Caco-2 (cell line): ENCODE measurements at regions not wholly inside any gene's neighbourhood (a gene's known extent, or its start where the extent isn't known, plus 50 kb on each side); places are given as distances from the start of the nearest gene placed in this dataset.

Experiments
- BruUV-seq: library from RNA; stranded (reverse); fragments of 400-500 nt; replicated peaks from 2 replicates; lab custom pipeline; 2021; lab: Mats Ljungman, UMichigan
- CTCF ChIA-PET: fragments of 300-600 bp; sonication (Branson Sonifier 250); formaldehyde crosslinking; loops from one replicate; lab custom pipeline; 2022; ENCODE audit warnings: antibody characterized with exemption; lab: Charles Lee
- POLR2A ChIA-PET: fragments of 300-600 bp; sonication (Branson Sonifier 250); formaldehyde crosslinking; loops from one replicate; lab custom pipeline; 2022; ENCODE audit warnings: antibody characterized with exemption; lab: Charles Lee
- DNase-seq, 2 experiments: peaks; one replicate each; pipeline versions ENCODE4 v3.0.0 to v3.0.0-alpha.2; 2020 to 2022
- H3K27me3 ChIP-seq: replicated peaks from 2 replicates; pipeline ENCODE4 v1.6.0; 2011; ENCODE audit warnings: low read length; ENCODE audit not compliant: control insufficient read depth, insufficient read depth
- H3K36me3 ChIP-seq: 2 replicates; pipeline ENCODE4 v1.5.1; 2011; ENCODE audit warnings: low read length; ENCODE audit not compliant: control insufficient read depth, insufficient read depth
- H3K4me1 ChIP-seq: fragments of 250-450 bp; sonication (Bioruptor Pico); 2 replicates; pipeline ENCODE4 v1.5.1; 2020; ENCODE audit warnings: mild to moderate bottlenecking
- H3K4me3 ChIP-seq: 2 replicates; pipeline ENCODE4 v1.5.1; 2011; ENCODE audit warnings: low read depth, mild to moderate bottlenecking, control low read depth, low read length
- H3K9me3 ChIP-seq: fragments of 250-450 bp; sonication (Bioruptor Pico); 2 replicates; pipeline ENCODE4 v1.5.1; 2020; ENCODE audit warnings: mild to moderate bottlenecking, moderate library complexity
- H3K27ac Mint-ChIP-seq: one replicate; pipeline ENCODE4 v1.8.0; 2022; ENCODE audit warnings: mixed read lengths; ENCODE audit not compliant: unreplicated experiment
- H3K27me3 Mint-ChIP-seq: one replicate; pipeline ENCODE4 v1.8.0; 2022; ENCODE audit warnings: mixed read lengths; ENCODE audit not compliant: insufficient read depth, unreplicated experiment
- H3K36me3 Mint-ChIP-seq: one replicate; pipeline ENCODE4 v1.8.0; 2022; ENCODE audit warnings: mild to moderate bottlenecking, mixed read lengths; ENCODE audit not compliant: insufficient read depth, unreplicated experiment
- H3K4me1 Mint-ChIP-seq: one replicate; pipeline ENCODE4 v1.8.0; 2022; ENCODE audit warnings: low read depth, mixed read lengths; ENCODE audit not compliant: unreplicated experiment
- H3K4me3 Mint-ChIP-seq: one replicate; pipeline ENCODE4 v1.8.0; 2022; ENCODE audit warnings: mild to moderate bottlenecking, moderate library complexity, mixed read lengths; ENCODE audit not compliant: unreplicated experiment
- H3K9me3 Mint-ChIP-seq: one replicate; pipeline ENCODE4 v1.8.0; 2022; ENCODE audit warnings: mixed read lengths; ENCODE audit not compliant: unreplicated experiment
- CTCF ChIP-seq, 2 experiments: fragments of 200-600 bp in 1 of 2; IDR thresholded peaks; 1 replicate in 1 of 2; 2 replicates in 1 of 2; pipeline versions ENCODE4 v1.5.1 to v1.8.0; 2011 to 2022; ENCODE audit warnings: antibody characterized with exemption in 1 of 2, control low read depth in 1 of 2, inconsistent platforms in 1 of 2, low read depth in 1 of 2, low read length in 1 of 2, mild to moderate bottlenecking in 1 of 2, moderate library complexity in 1 of 2; ENCODE audit not compliant: insufficient read depth in 1 of 2, severe bottlenecking in 1 of 2, unreplicated experiment in 1 of 2
- intact Hi-C: fragments of 100-400 bp; cut with micrococcal nuclease; formaldehyde crosslinking; loops from one replicate; pipeline ENCODE4 v1.10.0; 2022; ENCODE audit not compliant: unreplicated experiment

- peaks cover 3% of the 10 kb centered on the region for H3K27me3 Mint-ChIP-seq
- TF ChIP-seq CTCF (IDR thresholded peaks at IDR 0.05; ENCODE audit: insufficient read depth in 1 of 2, low read depth in 1 of 2, low read length in 1 of 2, severe bottlenecking in 1 of 2, unreplicated experiment in 1 of 2) = no peak
- no peaks in the 10 kb centered on the region for H3K4me1 Mint-ChIP-seq
- no peaks in the 10 kb centered on the region for H3K27me3 ChIP-seq
- H3K4me3 ChIP-seq = no peak overlapping the region
- H3K9me3 Mint-ChIP-seq = no peaks in the 10 kb centered on the region
- intact Hi-C loops = no loop called here
- ChIA-PET CTCF (no interaction called here), POLR2A (no interaction called here)
- no TSS peak for BruUV-seq
- H3K4me3 Mint-ChIP-seq = no peak overlapping the region
- H3K27ac Mint-ChIP-seq = no peak overlapping the region
- no peak for DNase-seq
- H3K36me3 Mint-ChIP-seq = no peaks in the 10 kb centered on the region
- no peaks in the 10 kb centered on the region for H3K4me1 ChIP-seq
- H3K36me3 ChIP-seq = no peaks in the 10 kb centered on the region
- no peaks in the 10 kb centered on the region for H3K9me3 ChIP-seq
Measured at GRCh38 chr5:93017849-93018248, 563.2 kb downstream of the NR2F1-AS1 start.

- Histone ChIP-seq H3K27me3 (no peaks in the 10 kb centered on the region), H3K4me3 (no peak overlapping the region), H3K36me3 (no peaks in the 10 kb centered on the region), H3K9me3 (no peaks in the 10 kb centered on the region), H3K4me1 (no peaks in the 10 kb centered on the region)
- intact Hi-C loops = no loop called here
- Mint-ChIP-seq H3K36me3 (no peaks in the 10 kb centered on the region), H3K4me3 (no peak overlapping the region), H3K9me3 (no peaks in the 10 kb centered on the region), H3K27ac (no peak overlapping the region), H3K27me3 (peaks cover 3% of the 10 kb centered on the region), H3K4me1 (no peaks in the 10 kb centered on the region)
- ChIA-PET CTCF (no interaction called here), POLR2A (no interaction called here)
- BruUV-seq = no TSS peak
- no peak for TF ChIP-seq CTCF (IDR thresholded peaks at IDR 0.05; ENCODE audit: insufficient read depth in 1 of 2, low read depth in 1 of 2, low read length in 1 of 2, severe bottlenecking in 1 of 2, unreplicated experiment in 1 of 2)
- DNase-seq = no peak
Measured at GRCh38 chr5:93017376-93017775, 563.6 kb downstream of the NR2F1-AS1 start.

GRCh38 chr5:93010616-93011015 is 570.4 kb downstream of the NR2F1-AS1 start:
- no peaks in the 10 kb centered on the region for H3K9me3 ChIP-seq
- Mint-ChIP-seq H3K9me3 (no peaks in the 10 kb centered on the region), H3K4me1 (no peaks in the 10 kb centered on the region), H3K27me3 (peaks cover 3% of the 10 kb centered on the region), H3K4me3 (no peak overlapping the region), H3K36me3 (no peaks in the 10 kb centered on the region), H3K27ac (no peak overlapping the region)
- POLR2A ChIA-PET = no interaction called here
- no peaks in the 10 kb centered on the region for H3K27me3 ChIP-seq
- no peaks in the 10 kb centered on the region for H3K4me1 ChIP-seq
- no peaks in the 10 kb centered on the region for H3K36me3 ChIP-seq
- CTCF ChIA-PET = no interaction called here
- no peak for DNase-seq
- TF ChIP-seq CTCF (IDR thresholded peaks at IDR 0.05; ENCODE audit: insufficient read depth in 1 of 2, low read depth in 1 of 2, low read length in 1 of 2, severe bottlenecking in 1 of 2, unreplicated experiment in 1 of 2) = no peak
- intact Hi-C loops = no loop called here
- BruUV-seq = no TSS peak
- no peak overlapping the region for H3K4me3 ChIP-seq
